ENCODE measurements at regions not wholly inside any gene's neighbourhood (a gene's known extent, or its start where the extent isn't known, plus 50 kb on each side); places are given as distances from the start of the nearest gene placed in this dataset.

GRCh38 chr3:130569461-130570365 lies 52.7 kb downstream of the COL6A6 start:
- no peak for DNase-seq

DNA sequence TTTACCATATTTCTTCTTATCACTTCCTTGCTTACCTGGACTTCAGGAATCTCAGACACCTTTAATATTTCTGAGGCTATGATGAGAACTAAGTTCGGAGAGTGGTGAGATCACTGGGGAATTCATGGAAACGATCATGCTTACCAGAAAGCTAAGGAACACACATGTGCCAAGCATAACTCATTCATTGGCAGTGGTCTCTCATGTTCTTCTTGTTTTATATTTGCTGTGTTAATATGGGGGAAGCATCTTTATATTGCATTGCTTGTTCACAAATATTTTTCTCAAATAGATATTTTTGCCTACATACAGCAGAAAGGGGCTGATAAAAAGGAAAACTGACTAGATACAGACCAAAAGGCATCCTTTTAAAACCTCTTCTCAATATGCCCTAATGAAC lies 55.8 kb downstream of the COL6A6 start:
- DNase-seq, result no peak

GRCh38 chr3:130576375-130577266 lies 59.6 kb downstream of the COL6A6 start:
- DNase-seq, result peak; percentile 57

DNA sequence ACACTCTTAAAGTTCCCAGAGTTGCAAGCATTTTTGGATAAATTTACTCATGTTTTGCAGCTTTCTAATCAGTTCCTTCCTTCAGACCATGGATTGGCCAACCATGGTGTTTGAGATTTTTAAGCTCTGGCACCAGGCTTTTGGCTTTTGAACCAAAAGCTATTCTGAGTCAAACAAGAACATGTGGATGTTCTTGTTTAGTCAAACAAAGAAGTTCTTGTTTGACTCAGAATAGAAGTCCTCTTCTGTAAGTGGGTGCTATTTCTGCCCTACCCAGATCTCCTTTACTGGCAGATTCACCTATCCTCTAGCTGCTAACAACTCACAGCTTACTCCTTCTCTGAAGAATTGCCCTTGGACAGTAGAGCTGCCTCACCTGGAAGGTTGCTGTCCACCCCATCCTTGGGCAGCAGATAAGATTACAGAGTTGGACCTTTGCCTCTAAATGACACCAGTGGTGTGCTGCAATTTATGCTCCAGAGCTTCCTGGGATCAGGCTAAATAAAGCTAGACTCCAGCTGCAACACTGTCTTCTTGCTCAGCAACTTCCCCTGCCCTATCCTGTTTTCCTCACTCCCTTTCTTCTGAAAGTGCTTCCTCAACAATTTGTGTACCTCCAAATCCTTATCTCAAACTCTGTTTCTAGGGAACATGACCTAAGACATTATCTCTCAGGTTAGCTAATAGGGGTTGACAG lies 65.6 kb downstream of the COL6A6 start:
- no peak for DNase-seq

DNA sequence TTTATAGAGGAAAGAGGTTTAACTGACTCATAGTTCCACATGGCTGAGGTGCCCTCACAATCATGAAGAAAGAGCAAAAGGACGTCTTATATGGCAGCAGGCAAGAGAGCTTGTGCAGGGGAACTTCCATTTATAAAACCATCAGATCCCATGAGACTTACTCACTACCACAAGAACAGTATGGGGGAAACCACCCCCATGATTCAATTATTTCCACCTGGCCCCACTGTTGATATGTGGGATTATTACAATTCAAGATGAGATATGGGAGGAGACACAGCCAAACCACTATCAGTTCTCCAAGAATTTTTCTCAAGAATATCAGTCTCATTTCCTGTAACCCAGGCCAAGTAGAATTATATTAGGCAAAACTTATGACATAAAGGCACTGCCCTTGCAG lies 77.8 kb downstream of the COL6A6 start:
- DNase-seq, result peak; percentile 15

GRCh38 chr3:130596484-130596883 lies 79.5 kb downstream of the COL6A6 start:
- no peak for DNase-seq

DNA sequence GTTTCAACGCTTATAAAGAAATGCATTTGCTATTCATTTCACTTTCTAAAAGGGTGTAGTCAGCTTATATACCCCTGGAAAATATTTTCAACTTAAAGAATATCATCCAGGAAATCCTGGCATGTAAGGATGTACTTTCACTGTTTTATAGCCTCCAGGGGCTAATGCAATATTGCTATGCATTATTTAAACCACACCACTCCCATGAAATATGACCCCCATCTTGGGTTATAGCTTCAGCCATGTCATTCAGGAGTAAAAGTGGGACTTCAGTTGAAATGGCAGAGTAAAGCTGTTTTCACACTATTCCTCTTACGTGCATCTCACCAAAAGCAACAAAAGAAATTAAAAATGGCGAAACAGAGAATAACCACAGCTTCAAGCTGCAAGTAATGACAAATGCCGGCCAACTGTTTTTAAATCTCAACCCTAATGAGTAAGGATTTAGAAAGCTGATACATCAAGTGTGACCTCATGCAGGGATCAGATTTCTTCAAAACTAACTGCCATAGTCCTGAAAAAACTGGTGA lies 84.5 kb downstream of the COL6A6 start:
- no peak for DNase-seq

DNA sequence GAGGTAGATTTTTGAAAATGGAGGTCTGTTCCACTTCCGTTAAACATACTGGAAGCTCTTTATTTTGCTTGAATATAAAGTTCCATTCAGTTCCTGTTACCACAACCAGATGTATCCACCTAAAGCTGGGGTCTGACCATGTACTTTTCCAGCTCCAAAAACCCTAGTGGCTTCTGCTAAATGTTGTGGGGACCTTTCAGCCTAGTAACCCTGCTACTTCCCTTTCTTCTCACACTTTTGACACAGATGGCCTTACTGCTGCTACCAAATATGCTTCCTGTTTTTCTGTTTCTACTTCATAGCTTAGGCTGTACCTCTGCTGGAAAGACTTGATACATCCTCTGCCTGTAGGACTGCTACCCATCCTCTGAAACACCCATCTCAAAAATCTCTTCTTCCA lies 87.8 kb downstream of the COL6A6 start:
- DNase-seq, result no peak

- no peak for DNase-seq
These were observed 89.4 kb downstream of the COL6A6 start for GRCh38 chr3:130606336-130606735.

GRCh38 chr3:130607553-130608154 lies 90.7 kb downstream of the COL6A6 start:
- no peak for DNase-seq

- DNase-seq, result no peak
These were observed 92.4 kb downstream of the COL6A6 start for GRCh38 chr3:130609166-130609979.

GRCh38 chr3:130619196-130619595 lies 102.2 kb downstream of the COL6A6 start:
- DNase-seq, result no peak

DNA sequence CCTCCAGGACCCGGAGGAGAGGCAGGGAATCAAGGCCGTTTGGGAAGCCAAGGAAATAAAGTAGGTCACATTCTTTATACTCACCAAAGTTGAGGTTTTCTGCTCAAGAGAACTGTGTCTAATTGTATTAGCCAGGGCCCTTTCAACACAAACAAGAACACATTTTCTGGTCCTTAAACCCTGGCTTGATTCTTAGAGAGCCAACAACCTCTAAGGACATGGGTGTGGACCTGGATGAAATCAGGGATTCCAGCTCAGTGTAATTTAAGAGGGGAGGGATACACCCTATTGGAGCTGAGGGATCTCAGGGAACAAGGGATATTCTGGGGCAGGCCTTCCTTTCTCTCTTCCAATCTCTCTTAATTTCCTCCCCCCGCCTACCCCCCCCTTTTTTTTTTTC lies 104.8 kb downstream of the COL6A6 start:
- DNase-seq, result no peak

GRCh38 chr3:130626049-130626448 lies 109.1 kb downstream of the COL6A6 start:
- peak; percentile 0 for DNase-seq

DNA sequence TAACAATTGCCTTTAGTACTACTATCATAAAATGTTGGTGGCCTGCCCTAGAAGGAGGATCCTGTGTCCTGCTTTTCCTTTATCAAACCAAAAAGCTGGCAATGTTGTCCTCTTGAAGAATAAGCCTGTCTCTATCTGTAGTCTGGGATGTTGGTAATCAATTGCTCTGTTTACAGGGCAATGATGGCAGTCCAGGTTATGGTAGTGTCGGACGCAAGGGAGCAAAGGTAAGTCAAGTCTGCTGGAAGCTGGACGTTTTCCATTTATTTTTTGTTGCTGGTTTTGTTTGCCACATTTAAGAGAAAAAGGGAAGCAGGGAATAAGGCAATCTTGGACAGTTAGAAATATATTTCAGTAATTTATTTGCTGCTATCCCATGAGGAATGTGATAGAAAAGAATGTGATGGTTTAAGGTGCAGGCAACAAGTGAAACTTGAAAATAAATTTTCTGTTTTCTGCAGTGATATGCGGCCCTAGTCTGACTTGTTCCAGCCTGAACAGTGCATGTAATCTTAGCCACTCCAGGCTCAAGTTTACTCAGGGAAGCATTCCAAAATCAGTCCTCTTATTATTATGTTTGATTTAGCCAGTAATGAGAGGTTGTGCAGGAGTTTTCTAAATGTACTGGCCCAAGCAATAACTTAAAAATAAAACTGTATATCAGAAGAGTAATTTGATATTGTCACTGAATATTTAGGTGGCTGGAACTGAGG lies 110.3 kb downstream of the COL6A6 start:
- DNase-seq, result no peak

DNA sequence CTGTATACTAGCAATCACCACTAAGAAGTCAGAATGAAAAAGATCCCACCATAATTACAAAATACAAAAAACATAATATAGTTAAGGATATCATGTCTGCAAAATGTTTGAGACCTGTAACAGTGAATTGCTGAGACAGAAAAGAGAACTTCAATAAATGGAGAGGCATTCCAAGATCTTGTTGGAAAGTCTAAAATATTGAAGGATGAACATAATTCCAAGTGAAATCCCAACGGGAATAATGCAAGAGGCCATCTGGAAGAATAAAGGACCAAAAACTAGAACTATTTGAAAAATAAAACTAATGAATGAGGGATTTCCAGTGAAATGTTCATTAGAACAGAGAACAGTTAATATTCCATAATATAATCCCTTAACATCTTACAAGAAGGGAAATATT lies 110.9 kb downstream of the COL6A6 start:
- no peak for DNase-seq

All from kidney glomerular epithelial cell (primary cell).